SK-N-SH (cell line): ENCODE measurements at regions not wholly inside any gene's neighbourhood (a gene's known extent, or its start where the extent isn't known, plus 50 kb on each side); places are given as distances from the start of the nearest gene placed in this dataset.

Source experiments
- CTCF ChIA-PET: fragments of 300-600, 350-600 bp; formaldehyde crosslinking; extraction: SDS; loops from one replicate; lab custom pipeline; 2021; lab: Yijun Ruan, JAX
- POLR2A ChIA-PET: fragments of 350-600 bp; sonication (Branson Sonifier 250); formaldehyde crosslinking; extraction: SDS; loops from one replicate; lab custom pipeline; 2020; ENCODE audit warnings: antibody characterized with exemption, inconsistent platforms; lab: Yijun Ruan, JAX
- DNase-seq: peaks from one replicate; pipeline ENCODE4 v3.0.0; 2012
- H2AFZ ChIP-seq: fragments of 200-600 bp; sonication (generic); 2 replicates; pipeline ENCODE4 v1.8.1; 2016; ENCODE audit warnings: antibody characterized with exemption, mild to moderate bottlenecking, low read depth
- H3F3A ChIP-seq: fragments of 200-600 bp; sonication (generic); replicated peaks from 2 replicates; pipeline ENCODE3; 2016; ENCODE audit warnings: antibody characterized with exemption, mild to moderate bottlenecking; ENCODE audit not compliant: insufficient read depth
- H3K27ac ChIP-seq, 2 experiments: fragments of 200-500 bp in 1 of 2; fragments of 200-600 bp in 1 of 2; sonication (Bioruptor generic) in 1 of 2; sonication (generic), shearing (Covaris generic) in 1 of 2; 2 replicates each; pipeline versions ENCODE4 v1.5.1 to v1.6.1; 2014 to 2016; ENCODE audit warnings: low read depth in 2 of 2, inconsistent platforms in 1 of 2, low read length in 1 of 2, mild to moderate bottlenecking in 1 of 2, mixed read lengths in 1 of 2
- H3K27me3 ChIP-seq: fragments of 200-600 bp; sonication (generic), shearing (Covaris generic); 2 replicates; pipeline ENCODE4 v1.6.1; 2016; ENCODE audit warnings: mixed run types; ENCODE audit not compliant: insufficient read depth
- H3K36me3 ChIP-seq, 2 experiments: fragments of 200-500 bp in 1 of 2; fragments of 200-600 bp in 1 of 2; sonication (Bioruptor generic) in 1 of 2; sonication (generic) in 1 of 2; replicated peaks in 1 of 2; 2 replicates each; pipeline versions ENCODE3 to v1.5.1; 2014 to 2016; ENCODE audit warnings: low read length in 1 of 2, mild to moderate bottlenecking in 1 of 2; ENCODE audit not compliant: insufficient read depth in 2 of 2, control insufficient read depth in 1 of 2
- H3K4me1 ChIP-seq, 2 experiments: fragments of 200-500 bp in 1 of 2; fragments of 200-600 bp in 1 of 2; sonication (Bioruptor generic) in 1 of 2; sonication (generic), shearing (Covaris generic) in 1 of 2; 2 replicates each; pipeline versions ENCODE4 v1.5.1 to v1.6.1; 2014 to 2016; ENCODE audit warnings: low read depth in 1 of 2, low read length in 1 of 2, mixed run types in 1 of 2; ENCODE audit not compliant: insufficient read depth in 2 of 2, control insufficient read depth in 1 of 2
- H3K4me2 ChIP-seq: fragments of 200-600 bp; sonication (generic), shearing (Covaris generic); 2 replicates; pipeline ENCODE4 v1.6.1; 2017; ENCODE audit warnings: mixed run types
- H3K4me3 ChIP-seq, 2 experiments: fragments of 200-500 bp in 1 of 2; fragments of 200-600 bp in 1 of 2; sonication (Bioruptor generic) in 1 of 2; sonication (generic), shearing (Covaris generic) in 1 of 2; 2 replicates each; pipeline versions ENCODE4 v1.5.1 to v1.8.1; 2014 to 2016; ENCODE audit warnings: low read depth in 2 of 2, inconsistent platforms in 1 of 2, low read length in 1 of 2, mild to moderate bottlenecking in 1 of 2, mixed read lengths in 1 of 2, moderate library complexity in 1 of 2
- H3K79me2 ChIP-seq: fragments of 200-600 bp; sonication (generic); 2 replicates; pipeline ENCODE4 v1.8.1; 2017; ENCODE audit warnings: mild to moderate bottlenecking; ENCODE audit not compliant: insufficient read depth
- H3K9ac ChIP-seq: fragments of 200-600 bp; sonication (generic); 2 replicates; pipeline ENCODE4 v1.6.1; 2017; ENCODE audit warnings: mixed run types
- H3K9me2 ChIP-seq: fragments of 200-600 bp; sonication (generic); 2 replicates; pipeline ENCODE4 v1.6.1; 2017; ENCODE audit warnings: mixed run types
- H3K9me3 ChIP-seq: fragments of 200-600 bp; sonication (generic); 2 replicates; pipeline ENCODE4 v1.6.1; 2017; ENCODE audit warnings: mixed run types, mild to moderate bottlenecking, moderate library complexity
- H4K20me1 ChIP-seq: fragments of 200-600 bp; sonication (generic); 2 replicates; pipeline ENCODE4 v1.6.1; 2017; ENCODE audit warnings: mild to moderate bottlenecking, mixed run types; ENCODE audit not compliant: insufficient read depth
- CHD2 ChIP-seq: fragments of 150-350 bp; IDR thresholded peaks from 2 replicates; pipeline ENCODE4 v1.6.1; 2018; ENCODE audit warnings: low read length; ENCODE audit not compliant: partially characterized antibody
- CTCF ChIP-seq: fragments of 200-600 bp; sonication (generic); IDR thresholded peaks from 2 replicates; pipeline ENCODE4 v1.6.1; 2017; ENCODE audit warnings: antibody characterized with exemption, mild to moderate bottlenecking, moderate library complexity
- EZH2phosphoT487 ChIP-seq: fragments of 200-600 bp; sonication (generic); IDR thresholded peaks from 2 replicates; pipeline ENCODE4 v1.6.1; 2017; ENCODE audit warnings: low read depth, mixed run types, mild to moderate bottlenecking, antibody characterized with exemption, moderate library complexity, borderline replicate concordance
- FOSL2 ChIP-seq: IDR thresholded peaks from 2 replicates; pipeline ENCODE4 v1.4.0; 2012; ENCODE audit warnings: low read depth, mild to moderate bottlenecking, moderate library complexity, borderline replicate concordance
- FOXJ3 ChIP-seq: sonication (generic); formaldehyde crosslinking; IDR thresholded peaks from 2 replicates; pipeline ENCODE4 v1.5.1; 2020; ENCODE audit warnings: mild to moderate bottlenecking, missing genetic modification reagents
- FOXM1 ChIP-seq: IDR thresholded peaks from 2 replicates; pipeline ENCODE4 v1.4.0; 2012; ENCODE audit warnings: low read depth, mild to moderate bottlenecking
- GABPA ChIP-seq: IDR thresholded peaks from 2 replicates; pipeline ENCODE4 v1.4.0; 2012; ENCODE audit warnings: low read depth, mild to moderate bottlenecking
- GATA2 ChIP-seq: sonication (generic); formaldehyde crosslinking; IDR thresholded peaks from 2 replicates; pipeline ENCODE4 v1.5.0; 2020; ENCODE audit warnings: mild to moderate bottlenecking, missing genetic modification reagents
- IRF3 ChIP-seq: fragments of 150-350 bp; IDR thresholded peaks from 2 replicates; pipeline ENCODE4 v1.6.1; 2016; ENCODE audit warnings: mild to moderate bottlenecking, low read depth, low read length
- MEF2A ChIP-seq: IDR thresholded peaks from 2 replicates; pipeline ENCODE4 v1.4.0; 2012; ENCODE audit warnings: low read depth, borderline replicate concordance
- MXI1 ChIP-seq: IDR thresholded peaks from 2 replicates; pipeline ENCODE4 v1.6.1; 2012; ENCODE audit warnings: mild to moderate bottlenecking, low read depth, low read length, improper control_type of control experiment
- PBX3 ChIP-seq: IDR thresholded peaks from 2 replicates; pipeline ENCODE4; 2012
- POLR2AphosphoS5 ChIP-seq: IDR thresholded peaks from 2 replicates; pipeline ENCODE4 v1.6.1; 2012; ENCODE audit warnings: low read depth, low read length
- RCOR1 ChIP-seq: fragments of 150-350 bp; IDR thresholded peaks from 2 replicates; pipeline ENCODE4 v1.6.1; 2017; ENCODE audit warnings: antibody characterized with exemption, low read length
- RFX5 ChIP-seq: IDR thresholded peaks from 2 replicates; pipeline ENCODE4 v1.6.1; 2012; ENCODE audit warnings: mild to moderate bottlenecking, improper control_type of control experiment, low read length
- SIN3A ChIP-seq: IDR thresholded peaks from 2 replicates; pipeline ENCODE4 v1.6.1; 2012; ENCODE audit warnings: low read depth, mild to moderate bottlenecking, low read length, moderate library complexity, borderline replicate concordance
- TAF1 ChIP-seq: IDR thresholded peaks from 2 replicates; pipeline ENCODE4 v1.6.1; 2012; ENCODE audit warnings: low read depth, mild to moderate bottlenecking, low read length, moderate library complexity, borderline replicate concordance
- TCF12 ChIP-seq: IDR thresholded peaks from 2 replicates; pipeline ENCODE4 v1.4.0; 2012
- ZBTB33 ChIP-seq: IDR thresholded peaks from 2 replicates; pipeline ENCODE4 v1.4.0; 2012; ENCODE audit warnings: low read depth, borderline replicate concordance
- whole genome bisulfite sequencing: methylation state at CpG from one replicate; pipeline ENCODE4 v1.1.6; 2017; ENCODE audit warnings: low lambda C conversion rate; 5-methylcytosine and 5-hydroxymethylcytosine counted together

GRCh38 chrX:7638078-7638710 is 204.8 kb upstream of the VCX start:
- WGBS, result 33% methylated on average over 7 of the region's 7 CpGs
- TF ChIP-seq POLR2AphosphoS5, result no peak
- TF ChIP-seq SIN3A, result no peak
- TF ChIP-seq PBX3, result no peak
- TF ChIP-seq GABPA, result no peak
- TF ChIP-seq RFX5, result no peak
- no peak for TF ChIP-seq CTCF
- TF ChIP-seq EZH2phosphoT487, result no peak
- TF ChIP-seq CHD2, result no peak
- TF ChIP-seq MXI1, result no peak
- no peak for TF ChIP-seq GATA2
- no peak for TF ChIP-seq TAF1
- TF ChIP-seq ZBTB33, result no peak
- no peak for TF ChIP-seq FOSL2
- TF ChIP-seq IRF3, result no peak
- TF ChIP-seq RCOR1, result no peak
- no peak for TF ChIP-seq FOXM1
- TF ChIP-seq MEF2A, result no peak
- TF ChIP-seq TCF12, result no peak
- TF ChIP-seq FOXJ3 (CRISPR knock-in tag), result no peak
- Histone ChIP-seq H3K27ac (no peak overlapping the region), H2AFZ (no peak overlapping the region), H3K4me1 (no peaks in the 10 kb centered on the region), H3K4me3 (no peak overlapping the region), H3K9ac (no peak overlapping the region), H3K27me3 (no peaks in the 10 kb centered on the region), H3K36me3 (no peaks in the 10 kb centered on the region), H3K9me3 (no peaks in the 10 kb centered on the region), H3F3A (no peaks in the 10 kb centered on the region), H4K20me1 (no peaks in the 10 kb centered on the region), H3K9me2 (no peaks in the 10 kb centered on the region), H3K4me2 (no peak overlapping the region), H3K79me2 (no peaks in the 10 kb centered on the region)
- CTCF ChIA-PET, result no interaction called here
- POLR2A ChIA-PET, result no interaction called here
- no peak for DNase-seq
